Caco-2 (cell line): ENCODE measurements at regions not wholly inside any gene's neighbourhood (a gene's known extent, or its start where the extent isn't known, plus 50 kb on each side); places are given as distances from the start of the nearest gene placed in this dataset.

Experiments
- BruUV-seq: library from RNA; stranded (reverse); fragments of 400-500 nt; replicated peaks from 2 replicates; lab custom pipeline; 2021; lab: Mats Ljungman, UMichigan
- CTCF ChIA-PET: fragments of 300-600 bp; sonication (Branson Sonifier 250); formaldehyde crosslinking; loops from one replicate; lab custom pipeline; 2022; ENCODE audit warnings: antibody characterized with exemption; lab: Charles Lee
- POLR2A ChIA-PET: fragments of 300-600 bp; sonication (Branson Sonifier 250); formaldehyde crosslinking; loops from one replicate; lab custom pipeline; 2022; ENCODE audit warnings: antibody characterized with exemption; lab: Charles Lee
- DNase-seq, 2 experiments: peaks; one replicate each; pipeline versions ENCODE4 v3.0.0 to v3.0.0-alpha.2; 2020 to 2022
- H3K27me3 ChIP-seq: replicated peaks from 2 replicates; pipeline ENCODE4 v1.6.0; 2011; ENCODE audit warnings: low read length; ENCODE audit not compliant: control insufficient read depth, insufficient read depth
- H3K36me3 ChIP-seq: 2 replicates; pipeline ENCODE4 v1.5.1; 2011; ENCODE audit warnings: low read length; ENCODE audit not compliant: control insufficient read depth, insufficient read depth
- H3K4me1 ChIP-seq: fragments of 250-450 bp; sonication (Bioruptor Pico); 2 replicates; pipeline ENCODE4 v1.5.1; 2020; ENCODE audit warnings: mild to moderate bottlenecking
- H3K4me3 ChIP-seq: 2 replicates; pipeline ENCODE4 v1.5.1; 2011; ENCODE audit warnings: low read depth, mild to moderate bottlenecking, control low read depth, low read length
- H3K9me3 ChIP-seq: fragments of 250-450 bp; sonication (Bioruptor Pico); 2 replicates; pipeline ENCODE4 v1.5.1; 2020; ENCODE audit warnings: mild to moderate bottlenecking, moderate library complexity
- H3K27ac Mint-ChIP-seq: one replicate; pipeline ENCODE4 v1.8.0; 2022; ENCODE audit warnings: mixed read lengths; ENCODE audit not compliant: unreplicated experiment
- H3K27me3 Mint-ChIP-seq: one replicate; pipeline ENCODE4 v1.8.0; 2022; ENCODE audit warnings: mixed read lengths; ENCODE audit not compliant: insufficient read depth, unreplicated experiment
- H3K36me3 Mint-ChIP-seq: one replicate; pipeline ENCODE4 v1.8.0; 2022; ENCODE audit warnings: mild to moderate bottlenecking, mixed read lengths; ENCODE audit not compliant: insufficient read depth, unreplicated experiment
- H3K4me1 Mint-ChIP-seq: one replicate; pipeline ENCODE4 v1.8.0; 2022; ENCODE audit warnings: low read depth, mixed read lengths; ENCODE audit not compliant: unreplicated experiment
- H3K4me3 Mint-ChIP-seq: one replicate; pipeline ENCODE4 v1.8.0; 2022; ENCODE audit warnings: mild to moderate bottlenecking, moderate library complexity, mixed read lengths; ENCODE audit not compliant: unreplicated experiment
- H3K9me3 Mint-ChIP-seq: one replicate; pipeline ENCODE4 v1.8.0; 2022; ENCODE audit warnings: mixed read lengths; ENCODE audit not compliant: unreplicated experiment
- intact Hi-C: fragments of 100-400 bp; cut with micrococcal nuclease; formaldehyde crosslinking; loops from one replicate; pipeline ENCODE4 v1.10.0; 2022; ENCODE audit not compliant: unreplicated experiment
- TF ChIP-seq, protein P1 (sequence below), 2 experiments: fragments of 200-600 bp in 1 of 2; IDR thresholded peaks; 1 replicate in 1 of 2; 2 replicates in 1 of 2; pipeline versions ENCODE4 v1.5.1 to v1.8.0; 2011 to 2022; ENCODE audit warnings: antibody characterized with exemption in 1 of 2, control low read depth in 1 of 2, inconsistent platforms in 1 of 2, low read depth in 1 of 2, low read length in 1 of 2, mild to moderate bottlenecking in 1 of 2, moderate library complexity in 1 of 2; ENCODE audit not compliant: insufficient read depth in 1 of 2, severe bottlenecking in 1 of 2, unreplicated experiment in 1 of 2

- H3K27me3 Mint-ChIP-seq: no peaks in the 10 kb centered on the region
- CTCF ChIA-PET: no interaction called here
- peaks cover 24% of the 10 kb centered on the region for H3K4me1 Mint-ChIP-seq
- H3K4me3 Mint-ChIP-seq: no peak overlapping the region
- BruUV-seq: no TSS peak
- no peaks in the 10 kb centered on the region for H3K9me3 Mint-ChIP-seq
- no peaks in the 10 kb centered on the region for H3K36me3 Mint-ChIP-seq
- no peak overlapping the region for H3K27ac Mint-ChIP-seq
- POLR2A ChIA-PET: no interaction called here
- TF ChIP-seq, protein P1, sequence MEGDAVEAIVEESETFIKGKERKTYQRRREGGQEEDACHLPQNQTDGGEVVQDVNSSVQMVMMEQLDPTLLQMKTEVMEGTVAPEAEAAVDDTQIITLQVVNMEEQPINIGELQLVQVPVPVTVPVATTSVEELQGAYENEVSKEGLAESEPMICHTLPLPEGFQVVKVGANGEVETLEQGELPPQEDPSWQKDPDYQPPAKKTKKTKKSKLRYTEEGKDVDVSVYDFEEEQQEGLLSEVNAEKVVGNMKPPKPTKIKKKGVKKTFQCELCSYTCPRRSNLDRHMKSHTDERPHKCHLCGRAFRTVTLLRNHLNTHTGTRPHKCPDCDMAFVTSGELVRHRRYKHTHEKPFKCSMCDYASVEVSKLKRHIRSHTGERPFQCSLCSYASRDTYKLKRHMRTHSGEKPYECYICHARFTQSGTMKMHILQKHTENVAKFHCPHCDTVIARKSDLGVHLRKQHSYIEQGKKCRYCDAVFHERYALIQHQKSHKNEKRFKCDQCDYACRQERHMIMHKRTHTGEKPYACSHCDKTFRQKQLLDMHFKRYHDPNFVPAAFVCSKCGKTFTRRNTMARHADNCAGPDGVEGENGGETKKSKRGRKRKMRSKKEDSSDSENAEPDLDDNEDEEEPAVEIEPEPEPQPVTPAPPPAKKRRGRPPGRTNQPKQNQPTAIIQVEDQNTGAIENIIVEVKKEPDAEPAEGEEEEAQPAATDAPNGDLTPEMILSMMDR (IDR thresholded peaks at IDR 0.05; ENCODE audit: insufficient read depth in 1 of 2, low read depth in 1 of 2, low read length in 1 of 2, severe bottlenecking in 1 of 2, unreplicated experiment in 1 of 2): no peak
- H3K27me3 ChIP-seq: no peaks in the 10 kb centered on the region
- intact Hi-C loops: no loop called here
- no peak overlapping the region for H3K4me3 ChIP-seq
- peaks cover 24% of the 10 kb centered on the region for H3K4me1 ChIP-seq
- DNase-seq: no peak
- H3K36me3 ChIP-seq: no peaks in the 10 kb centered on the region
- H3K9me3 ChIP-seq: no peaks in the 10 kb centered on the region
Observed at GRCh38 chr7:108989319-108989718, 419.6 kb downstream of the DNAJB9 start.

GRCh38 chr7:108997480-108997879, 427.8 kb downstream of the DNAJB9 start:
- no peaks in the 10 kb centered on the region for H3K9me3 Mint-ChIP-seq
- BruUV-seq: no TSS peak
- no peaks in the 10 kb centered on the region for H3K27me3 Mint-ChIP-seq
- TF ChIP-seq, protein P1 (IDR thresholded peaks at IDR 0.05; ENCODE audit: insufficient read depth in 1 of 2, low read depth in 1 of 2, low read length in 1 of 2, severe bottlenecking in 1 of 2, unreplicated experiment in 1 of 2): no peak
- H3K9me3 ChIP-seq: no peaks in the 10 kb centered on the region
- no peak overlapping the region for H3K4me3 ChIP-seq
- ChIA-PET CTCF (no interaction called here), POLR2A (no interaction called here)
- peaks cover 21% of the 10 kb centered on the region for H3K4me1 ChIP-seq
- H3K36me3 Mint-ChIP-seq: no peaks in the 10 kb centered on the region
- no peaks in the 10 kb centered on the region for H3K27me3 ChIP-seq
- H3K4me3 Mint-ChIP-seq: no peak overlapping the region
- H3K27ac Mint-ChIP-seq: no peak overlapping the region
- peaks cover 30% of the 10 kb centered on the region for H3K4me1 Mint-ChIP-seq
- intact Hi-C loops: no loop called here
- no peaks in the 10 kb centered on the region for H3K36me3 ChIP-seq
- DNase-seq: no peak

DNA sequence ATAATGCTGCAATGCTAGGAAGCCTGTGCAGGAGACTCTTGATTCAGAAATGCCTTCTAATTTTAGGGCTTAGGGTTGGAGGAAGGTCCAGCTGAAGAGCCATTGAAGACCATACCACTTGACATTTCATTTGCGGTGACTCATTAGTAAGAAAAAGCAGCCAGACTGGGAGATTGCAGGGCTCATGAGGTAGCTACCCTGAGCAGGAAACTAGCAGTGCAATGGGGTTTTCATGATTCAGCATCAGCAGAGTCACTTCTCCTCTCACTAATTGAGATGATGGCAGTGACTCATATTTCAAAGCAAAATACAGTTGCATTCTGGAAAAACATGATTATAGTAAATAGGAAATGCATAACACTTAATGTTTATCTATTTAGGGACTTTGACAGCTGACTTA, 434.1 kb downstream of the DNAJB9 start:
- TF ChIP-seq, protein P1 (IDR thresholded peaks at IDR 0.05; ENCODE audit: insufficient read depth in 1 of 2, low read depth in 1 of 2, low read length in 1 of 2, severe bottlenecking in 1 of 2, unreplicated experiment in 1 of 2): no peak
- Mint-ChIP-seq H3K4me1 (peaks cover 18% of the 10 kb centered on the region), H3K27ac (no peak overlapping the region), H3K36me3 (no peaks in the 10 kb centered on the region), H3K27me3 (no peaks in the 10 kb centered on the region), H3K9me3 (no peaks in the 10 kb centered on the region), H3K4me3 (no peak overlapping the region)
- peaks cover 7% of the 10 kb centered on the region for H3K4me1 ChIP-seq
- no peaks in the 10 kb centered on the region for H3K27me3 ChIP-seq
- intact Hi-C loops: no loop called here
- no peak overlapping the region for H3K4me3 ChIP-seq
- H3K9me3 ChIP-seq: no peaks in the 10 kb centered on the region
- ChIA-PET POLR2A (no interaction called here), CTCF (no interaction called here)
- no TSS peak for BruUV-seq
- no peak for DNase-seq
- H3K36me3 ChIP-seq: no peaks in the 10 kb centered on the region
